Neural cell (in vitro differentiated cells): ENCODE measurements at regions not wholly inside any gene's neighbourhood (a gene's known extent, or its start where the extent isn't known, plus 50 kb on each side); places are given as distances from the start of the nearest gene placed in this dataset.

Experiments
- POLR2AphosphoS5 ChIP-seq: IDR thresholded peaks from 2 replicates; pipeline ENCODE4 v1.6.1; 2012
- RAD21 ChIP-seq: fragments of 450-650 bp; conservative IDR thresholded peaks from 2 replicates; pipeline ENCODE4 v1.6.1; 2014; ENCODE audit warnings: antibody characterized with exemption, mild to moderate bottlenecking, moderate library complexity
- TF ChIP-seq, protein P1 (sequence below): fragments of 450-650 bp; IDR thresholded peaks from 2 replicates; pipeline ENCODE4 v1.5.1; 2014; ENCODE audit warnings: antibody characterized with exemption, mild to moderate bottlenecking, moderate library complexity; ENCODE audit not compliant: poor library complexity, severe bottlenecking

DNA sequence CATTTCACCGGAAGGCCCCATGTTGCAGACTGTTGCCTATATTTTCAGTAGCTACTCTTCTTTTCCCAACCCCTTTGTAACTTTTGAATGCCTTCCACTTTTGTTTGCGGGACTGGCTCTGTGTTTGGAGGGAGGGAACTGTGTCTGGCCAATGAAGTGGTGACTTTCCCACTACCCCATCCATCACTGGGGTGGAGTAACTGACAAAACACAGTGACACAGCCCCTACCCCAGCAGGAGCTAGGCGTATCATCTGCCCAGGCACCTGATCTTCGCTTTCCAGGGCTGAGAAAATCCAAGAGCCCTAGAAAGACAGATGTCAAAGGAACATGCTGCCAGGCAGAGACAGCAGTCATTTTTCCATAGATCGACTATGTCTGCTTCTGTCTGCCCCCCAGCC is 710.6 kb upstream of the CELF2 start:
- TF ChIP-seq RAD21 (no peak), POLR2AphosphoS5 (no peak)
- TF ChIP-seq, protein P1, sequence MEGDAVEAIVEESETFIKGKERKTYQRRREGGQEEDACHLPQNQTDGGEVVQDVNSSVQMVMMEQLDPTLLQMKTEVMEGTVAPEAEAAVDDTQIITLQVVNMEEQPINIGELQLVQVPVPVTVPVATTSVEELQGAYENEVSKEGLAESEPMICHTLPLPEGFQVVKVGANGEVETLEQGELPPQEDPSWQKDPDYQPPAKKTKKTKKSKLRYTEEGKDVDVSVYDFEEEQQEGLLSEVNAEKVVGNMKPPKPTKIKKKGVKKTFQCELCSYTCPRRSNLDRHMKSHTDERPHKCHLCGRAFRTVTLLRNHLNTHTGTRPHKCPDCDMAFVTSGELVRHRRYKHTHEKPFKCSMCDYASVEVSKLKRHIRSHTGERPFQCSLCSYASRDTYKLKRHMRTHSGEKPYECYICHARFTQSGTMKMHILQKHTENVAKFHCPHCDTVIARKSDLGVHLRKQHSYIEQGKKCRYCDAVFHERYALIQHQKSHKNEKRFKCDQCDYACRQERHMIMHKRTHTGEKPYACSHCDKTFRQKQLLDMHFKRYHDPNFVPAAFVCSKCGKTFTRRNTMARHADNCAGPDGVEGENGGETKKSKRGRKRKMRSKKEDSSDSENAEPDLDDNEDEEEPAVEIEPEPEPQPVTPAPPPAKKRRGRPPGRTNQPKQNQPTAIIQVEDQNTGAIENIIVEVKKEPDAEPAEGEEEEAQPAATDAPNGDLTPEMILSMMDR: no peak
